Vagina (tissue), 2 donors: ENCODE measurements at regions not wholly inside any gene's neighbourhood (a gene's known extent, or its start where the extent isn't known, plus 50 kb on each side); places are given as distances from the start of the nearest gene placed in this dataset.

ENCODE experiments used
- DNase-seq, 2 donors: peaks; one replicate each; pipeline ENCODE4 v3.0.0-alpha.2; 2017; ENCODE audit errors: extremely low spot score in 2 of 2
- H3K27ac ChIP-seq: fragments of 200-600 bp; sonication (generic); one replicate; pipeline ENCODE4 v1.5.1; 2019
- H3K27me3 ChIP-seq: fragments of 200-600 bp; sonication (generic); one replicate; pipeline ENCODE4 v1.5.1; 2019
- H3K36me3 ChIP-seq, 2 donors: fragments of 200-600 bp; sonication (generic); one replicate each; pipeline ENCODE4 v1.5.1; 2017 to 2019
- H3K4me1 ChIP-seq: fragments of 200-600 bp; sonication (generic); one replicate; pipeline ENCODE4 v1.5.1; 2019
- H3K4me3 ChIP-seq, 2 donors: fragments of 200-600 bp; sonication (generic); 1 replicate in 1 of 2; 2 replicates in 1 of 2; pipeline ENCODE4 v1.5.1; 2016 to 2019
- H3K9me3 ChIP-seq: fragments of 200-600 bp; sonication (generic); one replicate; pipeline ENCODE4 v1.5.1; 2019
- POLR2A ChIP-seq, 2 donors: fragments of 450-650 bp; IDR thresholded peaks; one replicate each; pipeline ENCODE4 v1.6.1; 2017; ENCODE audit warnings: antibody characterized with exemption in 2 of 2, mild to moderate bottlenecking in 2 of 2, moderate library complexity in 2 of 2
- POLR2AphosphoS5 ChIP-seq, 2 donors: sonication (generic); formaldehyde crosslinking; IDR thresholded peaks; one replicate each; pipeline ENCODE4 v1.9.0; 2017; ENCODE audit warnings: antibody characterized with exemption in 2 of 2, mild to moderate bottlenecking in 2 of 2, low read depth in 1 of 2; ENCODE audit not compliant: insufficient read depth in 1 of 2
- intact Hi-C: fragments of 100-400 bp; cut with DNase I; formaldehyde crosslinking; loops from one replicate; pipeline ENCODE4 v1.15.1; 2023
- TF ChIP-seq, protein P1 (sequence below), 3 experiments: fragments of 450-650 bp in 2 of 3; fragments of 200-600 bp in 1 of 3; sonication (generic) in 1 of 3; IDR thresholded peaks; one replicate each; pipeline ENCODE4 v1.5.1; 2017 to 2019; ENCODE audit warnings: antibody characterized with exemption in 3 of 3, mild to moderate bottlenecking in 2 of 3, moderate library complexity in 2 of 3

GRCh38 chr14:96625426-96625985, 123.3 kb downstream of the PAPOLA start:
- intact Hi-C loops: no loop called here

GRCh38 chr14:96626121-96626768, 124.1 kb downstream of the PAPOLA start:
- DNase-seq: peak in 1 of 2 donors; percentile 81
- TF ChIP-seq POLR2AphosphoS5 (IDR thresholded peaks at IDR 0.05; ENCODE audit: insufficient read depth in 1 of 2, low read depth in 1 of 2) (no peak), POLR2A (IDR thresholded peaks at IDR 0.05) (no peak)
- TF ChIP-seq, protein P1, sequence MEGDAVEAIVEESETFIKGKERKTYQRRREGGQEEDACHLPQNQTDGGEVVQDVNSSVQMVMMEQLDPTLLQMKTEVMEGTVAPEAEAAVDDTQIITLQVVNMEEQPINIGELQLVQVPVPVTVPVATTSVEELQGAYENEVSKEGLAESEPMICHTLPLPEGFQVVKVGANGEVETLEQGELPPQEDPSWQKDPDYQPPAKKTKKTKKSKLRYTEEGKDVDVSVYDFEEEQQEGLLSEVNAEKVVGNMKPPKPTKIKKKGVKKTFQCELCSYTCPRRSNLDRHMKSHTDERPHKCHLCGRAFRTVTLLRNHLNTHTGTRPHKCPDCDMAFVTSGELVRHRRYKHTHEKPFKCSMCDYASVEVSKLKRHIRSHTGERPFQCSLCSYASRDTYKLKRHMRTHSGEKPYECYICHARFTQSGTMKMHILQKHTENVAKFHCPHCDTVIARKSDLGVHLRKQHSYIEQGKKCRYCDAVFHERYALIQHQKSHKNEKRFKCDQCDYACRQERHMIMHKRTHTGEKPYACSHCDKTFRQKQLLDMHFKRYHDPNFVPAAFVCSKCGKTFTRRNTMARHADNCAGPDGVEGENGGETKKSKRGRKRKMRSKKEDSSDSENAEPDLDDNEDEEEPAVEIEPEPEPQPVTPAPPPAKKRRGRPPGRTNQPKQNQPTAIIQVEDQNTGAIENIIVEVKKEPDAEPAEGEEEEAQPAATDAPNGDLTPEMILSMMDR (IDR thresholded peaks at IDR 0.05): no peak
- Histone ChIP-seq H3K4me1 (no peaks in the 10 kb centered on the region), H3K27me3 (no peaks in the 10 kb centered on the region), H3K36me3 (no peaks in the 10 kb centered on the region), H3K9me3 (no peaks in the 10 kb centered on the region), H3K4me3 (no peak overlapping the region), H3K27ac (no peak overlapping the region)
- intact Hi-C loops: no loop called here

More at GRCh38 chr14:96625426-96625985, 123.3 kb downstream of the PAPOLA start:
- TF ChIP-seq POLR2AphosphoS5 (IDR thresholded peaks at IDR 0.05; ENCODE audit: insufficient read depth in 1 of 2, low read depth in 1 of 2) (no peak), POLR2A (IDR thresholded peaks at IDR 0.05) (no peak)
- TF ChIP-seq, protein P1 (IDR thresholded peaks at IDR 0.05): no peak
- no peaks in the 10 kb centered on the region for H3K4me1 ChIP-seq
- H3K27me3 ChIP-seq: no peaks in the 10 kb centered on the region
- no peak overlapping the region for H3K4me3 ChIP-seq
- DNase-seq: no peak
- H3K9me3 ChIP-seq: no peaks in the 10 kb centered on the region
- H3K36me3 ChIP-seq: no peaks in the 10 kb centered on the region
- no peak overlapping the region for H3K27ac ChIP-seq

- H3K9me3 ChIP-seq: no peaks in the 10 kb centered on the region
- DNase-seq: peak; percentile 40 to 88
- H3K36me3 ChIP-seq: no peaks in the 10 kb centered on the region
- no peaks in the 10 kb centered on the region for H3K4me1 ChIP-seq
- H3K27ac ChIP-seq: no peak overlapping the region
- H3K27me3 ChIP-seq: no peaks in the 10 kb centered on the region
- no peak overlapping the region for H3K4me3 ChIP-seq
- intact Hi-C loops: no loop called here
- TF ChIP-seq, protein P1 (IDR thresholded peaks at IDR 0.05): no peak
- TF ChIP-seq POLR2AphosphoS5 (IDR thresholded peaks at IDR 0.05; ENCODE audit: insufficient read depth in 1 of 2, low read depth in 1 of 2) (no peak), POLR2A (IDR thresholded peaks at IDR 0.05) (no peak)
Measured at GRCh38 chr14:96626916-96627315, 124.7 kb downstream of the PAPOLA start.

- H3K4me1 ChIP-seq: no peaks in the 10 kb centered on the region
- no peaks in the 10 kb centered on the region for H3K27me3 ChIP-seq
- H3K4me3 ChIP-seq: no peak overlapping the region
- intact Hi-C loops: no loop called here
- TF ChIP-seq, protein P1 (IDR thresholded peaks at IDR 0.05): no peak
- TF ChIP-seq POLR2A (IDR thresholded peaks at IDR 0.05) (no peak), POLR2AphosphoS5 (IDR thresholded peaks at IDR 0.05; ENCODE audit: insufficient read depth in 1 of 2, low read depth in 1 of 2) (no peak)
- no peaks in the 10 kb centered on the region for H3K36me3 ChIP-seq
- H3K27ac ChIP-seq: no peak overlapping the region
- no peaks in the 10 kb centered on the region for H3K9me3 ChIP-seq
- peak in 1 of 2 donors; percentile 29 for DNase-seq
Measured at GRCh38 chr14:96627386-96627785, 125.2 kb downstream of the PAPOLA start.
